ENCODE measurements at regions not wholly inside any gene's neighbourhood (a gene's known extent, or its start where the extent isn't known, plus 50 kb on each side); places are given as distances from the start of the nearest gene placed in this dataset.

DNA sequence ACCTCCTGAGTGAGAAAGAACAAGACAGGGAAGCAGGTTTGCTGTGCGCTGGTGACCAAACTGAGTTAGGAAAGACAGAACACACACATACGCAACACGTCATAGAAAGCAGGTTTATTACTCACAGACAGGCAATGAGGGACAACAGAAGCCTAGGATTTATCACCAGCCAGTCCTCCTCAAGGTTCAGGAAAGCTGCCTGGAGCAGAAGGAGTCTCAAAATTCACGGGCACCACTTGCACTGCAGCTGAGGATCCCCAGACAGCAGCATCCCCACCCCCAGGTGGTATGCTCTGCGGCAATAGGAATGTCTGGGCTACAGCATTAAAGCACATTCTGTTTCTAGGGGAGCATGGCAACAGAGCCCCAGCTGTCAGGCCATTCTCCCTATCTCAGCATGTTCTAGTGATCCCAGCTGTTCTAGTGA lies 284.4 kb upstream of the RGPD4 start (continued):
- TF ChIP-seq FOXJ2 (tag; IDR thresholded peaks at IDR 0.05) = no peak
- TF ChIP-seq TGIF2 (CRISPR knock-in tag; IDR thresholded peaks at IDR 0.05) = no peak
- no peak for TF ChIP-seq EGR1 (conservative IDR thresholded peaks at IDR 0.05)
- TF ChIP-seq, protein P1, sequence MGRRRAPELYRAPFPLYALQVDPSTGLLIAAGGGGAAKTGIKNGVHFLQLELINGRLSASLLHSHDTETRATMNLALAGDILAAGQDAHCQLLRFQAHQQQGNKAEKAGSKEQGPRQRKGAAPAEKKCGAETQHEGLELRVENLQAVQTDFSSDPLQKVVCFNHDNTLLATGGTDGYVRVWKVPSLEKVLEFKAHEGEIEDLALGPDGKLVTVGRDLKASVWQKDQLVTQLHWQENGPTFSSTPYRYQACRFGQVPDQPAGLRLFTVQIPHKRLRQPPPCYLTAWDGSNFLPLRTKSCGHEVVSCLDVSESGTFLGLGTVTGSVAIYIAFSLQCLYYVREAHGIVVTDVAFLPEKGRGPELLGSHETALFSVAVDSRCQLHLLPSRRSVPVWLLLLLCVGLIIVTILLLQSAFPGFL (CRISPR knock-in tag; IDR thresholded peaks at IDR 0.05) = no peak
- TF ChIP-seq, protein P2, sequence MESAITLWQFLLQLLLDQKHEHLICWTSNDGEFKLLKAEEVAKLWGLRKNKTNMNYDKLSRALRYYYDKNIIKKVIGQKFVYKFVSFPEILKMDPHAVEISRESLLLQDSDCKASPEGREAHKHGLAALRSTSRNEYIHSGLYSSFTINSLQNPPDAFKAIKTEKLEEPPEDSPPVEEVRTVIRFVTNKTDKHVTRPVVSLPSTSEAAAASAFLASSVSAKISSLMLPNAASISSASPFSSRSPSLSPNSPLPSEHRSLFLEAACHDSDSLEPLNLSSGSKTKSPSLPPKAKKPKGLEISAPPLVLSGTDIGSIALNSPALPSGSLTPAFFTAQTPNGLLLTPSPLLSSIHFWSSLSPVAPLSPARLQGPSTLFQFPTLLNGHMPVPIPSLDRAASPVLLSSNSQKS (CRISPR knock-in tag; IDR thresholded peaks at IDR 0.05) = no peak
- TF ChIP-seq NFIC (IDR thresholded peaks at IDR 0.05) = no peak

DNA sequence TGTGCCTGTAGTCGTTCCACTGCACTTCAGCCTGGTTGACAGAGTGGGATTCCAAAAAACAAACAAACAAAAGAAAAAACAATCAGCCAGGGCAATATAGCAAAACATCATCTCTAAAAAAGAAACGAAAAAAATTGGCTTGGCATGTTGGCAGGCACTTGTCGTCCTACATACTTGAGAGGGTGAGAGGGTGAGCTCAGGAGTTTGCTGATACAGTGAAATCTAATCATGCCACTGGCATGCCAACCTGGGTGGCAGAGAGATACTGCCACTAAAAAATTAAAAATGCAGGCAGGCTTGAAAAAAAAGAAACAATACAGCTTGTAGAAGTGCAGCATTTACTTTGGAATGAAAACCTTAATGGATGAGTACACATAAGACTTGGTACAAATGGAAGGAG lies 282.9 kb upstream of the RGPD4 start:
- no peaks in the 10 kb centered on the region for H4K20me1 ChIP-seq (replicated peaks; ENCODE audit: control insufficient read depth, insufficient read depth, low read length)
- in situ Hi-C loops (cut with MboI) = no loop called here
- 0% methylated on average over 3 of the region's 3 CpGs for WGBS (ENCODE audit: insufficient coverage, low coverage, missing lambda C conversion rate)
- no peaks in the 10 kb centered on the region for H3K9me1 ChIP-seq (ENCODE audit: control insufficient read depth, insufficient read depth, low read length)
- H2AFZ ChIP-seq (ENCODE audit: low read depth, low read length) = no peak overlapping the region
- CTCF ChIA-PET (ENCODE audit: low intra/inter-chr PET ratio) = no interaction called here
- no peak for FAIRE-seq
- no peaks in the 10 kb centered on the region for H3K9me3 ChIP-seq (replicated peaks; ENCODE audit: control insufficient read depth, insufficient read depth, low read depth, low read length)
- H3K27me3 ChIP-seq (ENCODE audit: control insufficient read depth in 2 of 2, insufficient read depth in 2 of 2, low read length in 2 of 2) = no peaks in the 10 kb centered on the region
- TF ChIP-seq WHSC1 (IDR thresholded peaks at IDR 0.05; ENCODE audit: low read length) = no peak
- TF ChIP-seq NFE2L1 (tag; IDR thresholded peaks at IDR 0.05; ENCODE audit: borderline replicate concordance, low read depth) = no peak
- no peak for TF ChIP-seq ZNF184 (CRISPR knock-in tag; IDR thresholded peaks at IDR 0.05)
- no peaks in the 10 kb centered on the region for H3K36me3 ChIP-seq (ENCODE audit: control insufficient read depth, insufficient read depth, low read length)
- no peak overlapping the region for H3K9ac ChIP-seq (ENCODE audit: insufficient read depth in 1 of 2, low read depth in 2 of 2, low read length in 2 of 2)
- no peak overlapping the region for H3K4me3 ChIP-seq
- POLR2A ChIA-PET = no interaction called here
- no peaks in the 10 kb centered on the region for H3K79me2 ChIP-seq (ENCODE audit: control insufficient read depth, insufficient read depth, low read length)
- no peak overlapping the region for H3K27ac ChIP-seq (ENCODE audit: extremely low read depth, low read depth, low read length)
- no peak for ATAC-seq
- H3K4me1 ChIP-seq (replicated peaks in 1 of 2; ENCODE audit: control insufficient read depth in 2 of 2, insufficient read depth in 2 of 2, low read length in 2 of 2) = no peaks in the 10 kb centered on the region
- H3K4me2 ChIP-seq (ENCODE audit: insufficient read depth, low read length) = no peak overlapping the region
- intact Hi-C loops (cut with micrococcal nuclease) = no loop called here
- no TSS peak for BruUV-seq (replicated peaks)
- no peak for DNase-seq (ENCODE audit: extremely low read depth in 1 of 4, low spot score in 3 of 4)

Measured in K562 (cell line).